Parathyroid adenoma (tissue), 2 donors: ENCODE measurements at regions not wholly inside any gene's neighbourhood (a gene's known extent, or its start where the extent isn't known, plus 50 kb on each side); places are given as distances from the start of the nearest gene placed in this dataset.

Source experiments
- H2AFZ ChIP-seq: fragments of 300-600 bp; sonication (generic); one replicate; pipeline ENCODE4 v1.7.0; 2017; ENCODE audit warnings: antibody characterized with exemption, mild to moderate bottlenecking
- H3K27ac ChIP-seq: fragments of 300-600 bp; sonication (generic); one replicate; pipeline ENCODE4 v1.7.0; 2017
- H3K27me3 ChIP-seq: fragments of 300-600 bp; sonication (generic); one replicate; pipeline ENCODE4 v1.7.0; 2017; ENCODE audit warnings: low read length; ENCODE audit not compliant: control insufficient read depth, insufficient read depth
- H3K36me3 ChIP-seq: fragments of 300-600 bp; sonication (generic); one replicate; pipeline ENCODE4 v1.7.0; 2017; ENCODE audit warnings: low read length; ENCODE audit not compliant: control insufficient read depth, insufficient read depth
- H3K4me1 ChIP-seq: fragments of 300-600 bp; sonication (generic); one replicate; pipeline ENCODE4 v1.7.0; 2017; ENCODE audit warnings: control low read depth
- H3K4me2 ChIP-seq: fragments of 300-600 bp; sonication (generic); one replicate; pipeline ENCODE4 v1.7.0; 2017; ENCODE audit warnings: low read length
- H3K4me3 ChIP-seq: fragments of 300-600 bp; sonication (generic); one replicate; pipeline ENCODE4 v1.7.0; 2017; ENCODE audit warnings: low read depth, low read length
- H3K79me2 ChIP-seq: fragments of 300-600 bp; sonication (generic); one replicate; pipeline ENCODE4 v1.7.0; 2017; ENCODE audit warnings: control low read depth
- H3K9ac ChIP-seq: fragments of 300-600 bp; sonication (generic); one replicate; pipeline ENCODE4 v1.7.0; 2017; ENCODE audit warnings: mild to moderate bottlenecking
- H3K9me3 ChIP-seq: fragments of 300-600 bp; sonication (generic); one replicate; pipeline ENCODE4 v1.7.0; 2017; ENCODE audit warnings: low read length; ENCODE audit not compliant: control insufficient read depth
- CTCF ChIP-seq: fragments of 300-600 bp; sonication (generic); IDR thresholded peaks from one replicate; pipeline ENCODE4 v1.7.0; 2017; ENCODE audit warnings: antibody characterized with exemption, mild to moderate bottlenecking
- donor health status: primary hyperparathyroidism.

GRCh38 chr16:56101480-56101879, 89.8 kb upstream of the GNAO1 start:
- Histone ChIP-seq H3K4me2 (no peak overlapping the region), H3K27ac (no peak overlapping the region), H3K9me3 (no peaks in the 10 kb centered on the region), H3K4me3 (no peak overlapping the region), H3K79me2 (no peaks in the 10 kb centered on the region), H3K36me3 (no peaks in the 10 kb centered on the region), H2AFZ (no peak overlapping the region), H3K4me1 (no peaks in the 10 kb centered on the region), H3K27me3 (no peaks in the 10 kb centered on the region), H3K9ac (no peak overlapping the region)
- no peak for TF ChIP-seq CTCF

- H3K9me3 ChIP-seq, result no peaks in the 10 kb centered on the region
- no peak overlapping the region for H3K9ac ChIP-seq
- no peak overlapping the region for H3K4me2 ChIP-seq
- H3K79me2 ChIP-seq, result no peaks in the 10 kb centered on the region
- no peaks in the 10 kb centered on the region for H3K36me3 ChIP-seq
- H3K27me3 ChIP-seq, result no peaks in the 10 kb centered on the region
- no peak for TF ChIP-seq CTCF
- H3K4me3 ChIP-seq, result no peak overlapping the region
- H3K27ac ChIP-seq, result no peak overlapping the region
- no peaks in the 10 kb centered on the region for H3K4me1 ChIP-seq
- H2AFZ ChIP-seq, result no peak overlapping the region
Observed at GRCh38 chr16:56097306-56097705, 94.0 kb upstream of the GNAO1 start.

GRCh38 chr16:56094231-56094630, 97.1 kb upstream of the GNAO1 start:
- no peak overlapping the region for H3K4me2 ChIP-seq
- no peaks in the 10 kb centered on the region for H3K36me3 ChIP-seq
- no peaks in the 10 kb centered on the region for H3K9me3 ChIP-seq
- H3K4me1 ChIP-seq, result no peaks in the 10 kb centered on the region
- no peaks in the 10 kb centered on the region for H3K27me3 ChIP-seq
- no peak overlapping the region for H3K27ac ChIP-seq
- TF ChIP-seq CTCF, result no peak
- H3K79me2 ChIP-seq, result no peaks in the 10 kb centered on the region
- no peak overlapping the region for H2AFZ ChIP-seq
- H3K9ac ChIP-seq, result no peak overlapping the region
- no peak overlapping the region for H3K4me3 ChIP-seq

- Histone ChIP-seq H3K4me2 (no peak overlapping the region), H3K27me3 (no peaks in the 10 kb centered on the region), H3K9me3 (no peaks in the 10 kb centered on the region), H3K9ac (no peak overlapping the region), H3K79me2 (no peaks in the 10 kb centered on the region), H2AFZ (no peak overlapping the region), H3K4me3 (no peak overlapping the region), H3K36me3 (no peaks in the 10 kb centered on the region), H3K4me1 (no peaks in the 10 kb centered on the region), H3K27ac (no peak overlapping the region)
- TF ChIP-seq CTCF, result no peak
Observed at GRCh38 chr16:56093055-56093454, 98.2 kb upstream of the GNAO1 start.

- Histone ChIP-seq H3K36me3 (no peaks in the 10 kb centered on the region), H3K9ac (no peak overlapping the region), H3K9me3 (no peaks in the 10 kb centered on the region), H3K4me2 (no peak overlapping the region), H2AFZ (no peak overlapping the region), H3K4me1 (no peaks in the 10 kb centered on the region), H3K79me2 (no peaks in the 10 kb centered on the region), H3K27ac (no peak overlapping the region), H3K27me3 (no peaks in the 10 kb centered on the region), H3K4me3 (no peak overlapping the region)
- no peak for TF ChIP-seq CTCF
Observed at GRCh38 chr16:56090076-56090475, 101.2 kb upstream of the GNAO1 start.
